Urinary bladder (tissue), 3 donors: ENCODE measurements at regions not wholly inside any gene's neighbourhood (a gene's known extent, or its start where the extent isn't known, plus 50 kb on each side); places are given as distances from the start of the nearest gene placed in this dataset.

Experiments
- DNase-seq: peaks from one replicate; pipeline ENCODE4 v3.0.0-alpha.2; 2015; ENCODE audit errors: extremely low spot score
- H3K27ac ChIP-seq: one replicate; pipeline ENCODE4 v1.5.1; 2013; ENCODE audit warnings: low read depth, mild to moderate bottlenecking, moderate library complexity
- H3K36me3 ChIP-seq: one replicate; pipeline ENCODE4 v1.6.1; 2013; ENCODE audit warnings: mild to moderate bottlenecking, moderate library complexity; ENCODE audit not compliant: insufficient read depth
- H3K4me1 ChIP-seq: one replicate; pipeline ENCODE4 v1.6.1; 2013; ENCODE audit warnings: mild to moderate bottlenecking, moderate library complexity; ENCODE audit not compliant: insufficient read depth
- H3K4me3 ChIP-seq: one replicate; pipeline ENCODE4 v1.5.1; 2013; ENCODE audit warnings: low read depth, low read length
- WGBS: extraction: QIAGEN DNeasy Blood & Tissue Kit; methylation state at CpG from one replicate; pipeline ENCODE4 v1.1.7; 2013; 5-methylcytosine and 5-hydroxymethylcytosine counted together
- donor health status: healthy with polysubstance abuse.
- donor health status: healthy.

GRCh38 chr20:39453890-39454289, 491.7 kb downstream of the DHX35 start:
- DNase-seq, result no peak
- H3K4me3 ChIP-seq, result no peak overlapping the region
- H3K4me1 ChIP-seq, result no peaks in the 10 kb centered on the region
- H3K27ac ChIP-seq, result no peak overlapping the region
- no peaks in the 10 kb centered on the region for H3K36me3 ChIP-seq
- 63% methylated on average over 6 of the region's 6 CpGs for WGBS

GRCh38 chr20:39452583-39453340, 490.6 kb downstream of the DHX35 start:
- no peak for DNase-seq
- no peak overlapping the region for H3K4me3 ChIP-seq
- 64% methylated on average over 8 of the region's 8 CpGs for WGBS

DNA sequence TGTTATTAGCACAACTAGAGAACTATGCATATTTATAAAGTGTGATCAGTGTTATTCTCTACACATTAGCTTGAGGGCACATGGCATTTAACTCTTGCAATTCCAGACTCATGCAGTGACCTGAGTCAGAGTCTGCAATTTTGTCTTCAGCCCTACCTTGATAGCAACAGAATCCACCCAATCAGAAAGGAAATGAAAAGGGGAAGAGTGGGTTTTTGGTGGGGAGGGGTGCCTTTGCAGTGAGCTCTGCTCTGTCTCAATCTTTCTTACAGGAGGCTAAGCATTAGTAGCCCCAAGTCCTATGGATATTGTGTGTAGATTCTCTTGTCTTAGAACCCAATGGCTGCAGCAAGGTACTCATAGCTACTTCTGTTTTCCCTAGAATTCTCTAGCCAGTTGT, 489.2 kb downstream of the DHX35 start:
- no peak overlapping the region for H3K27ac ChIP-seq
- no peaks in the 10 kb centered on the region for H3K36me3 ChIP-seq
- no peak for DNase-seq
- H3K4me1 ChIP-seq, result no peaks in the 10 kb centered on the region
- no peak overlapping the region for H3K4me3 ChIP-seq

More at GRCh38 chr20:39452583-39453340, 490.6 kb downstream of the DHX35 start:
- no peak overlapping the region for H3K27ac ChIP-seq
- no peaks in the 10 kb centered on the region for H3K36me3 ChIP-seq
- no peaks in the 10 kb centered on the region for H3K4me1 ChIP-seq

DNA sequence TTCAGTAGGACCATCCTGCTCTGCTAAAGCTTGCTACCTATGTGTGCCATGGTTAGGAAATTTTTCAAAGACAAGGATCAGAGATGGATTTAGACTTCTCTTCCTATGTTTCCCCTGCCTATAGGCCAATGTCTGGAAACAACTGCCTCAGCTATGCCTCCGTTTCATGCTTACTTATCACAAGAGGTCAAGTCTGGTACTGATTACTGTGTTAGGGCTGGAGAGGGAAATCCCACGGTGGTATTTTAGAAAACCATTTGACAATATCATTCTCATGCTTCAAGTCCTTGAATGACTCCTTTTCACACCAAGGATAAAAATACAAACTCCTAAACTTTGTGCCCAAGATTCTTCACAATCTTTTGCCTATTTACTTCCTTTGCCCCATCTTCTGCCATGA, 484.3 kb downstream of the DHX35 start:
- WGBS, result 45% methylated on average over 2 of the region's 2 CpGs
- Histone ChIP-seq H3K36me3 (no peaks in the 10 kb centered on the region), H3K4me1 (no peaks in the 10 kb centered on the region), H3K27ac (no peak overlapping the region), H3K4me3 (no peak overlapping the region)
- no peak for DNase-seq

- H3K4me3 ChIP-seq, result no peak overlapping the region
- no peak overlapping the region for H3K27ac ChIP-seq
- DNase-seq, result no peak
- WGBS, result 85% methylated on average over 1 of the region's 1 CpG
- no peaks in the 10 kb centered on the region for H3K36me3 ChIP-seq
- H3K4me1 ChIP-seq, result no peaks in the 10 kb centered on the region
These were observed 483.0 kb downstream of the DHX35 start for GRCh38 chr20:39445095-39445494.

DNA sequence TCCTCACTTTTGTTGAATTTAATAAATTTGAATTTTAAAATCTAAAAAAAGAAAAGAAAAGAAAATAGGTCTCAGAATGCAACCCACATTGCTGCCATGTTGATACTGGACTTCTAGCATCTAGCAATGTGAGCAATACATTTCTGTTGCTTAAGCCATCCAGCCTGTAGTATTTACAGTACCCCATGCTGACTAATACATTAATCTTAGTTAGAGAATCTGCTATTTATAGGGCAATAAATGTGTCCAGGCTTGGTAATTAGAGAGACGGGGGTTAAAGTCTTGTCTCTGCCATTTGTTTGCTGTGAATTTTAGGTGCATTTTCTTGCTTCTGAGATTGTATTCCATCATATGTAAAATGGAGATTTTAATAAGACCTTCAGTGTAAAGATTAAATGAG, 471.3 kb downstream of the DHX35 start:
- Histone ChIP-seq H3K4me3 (no peak overlapping the region), H3K36me3 (no peaks in the 10 kb centered on the region), H3K27ac (no peak overlapping the region), H3K4me1 (no peaks in the 10 kb centered on the region)
- 56% methylated on average over 1 of the region's 1 CpG for WGBS
- no peak for DNase-seq

GRCh38 chr20:39431091-39431880, 469.1 kb downstream of the DHX35 start:
- H3K27ac ChIP-seq, result no peak overlapping the region
- DNase-seq, result no peak
- no peak overlapping the region for H3K4me3 ChIP-seq
- no peaks in the 10 kb centered on the region for H3K4me1 ChIP-seq
- WGBS, result 41% methylated on average over 4 of the region's 4 CpGs
- no peaks in the 10 kb centered on the region for H3K36me3 ChIP-seq

DNA sequence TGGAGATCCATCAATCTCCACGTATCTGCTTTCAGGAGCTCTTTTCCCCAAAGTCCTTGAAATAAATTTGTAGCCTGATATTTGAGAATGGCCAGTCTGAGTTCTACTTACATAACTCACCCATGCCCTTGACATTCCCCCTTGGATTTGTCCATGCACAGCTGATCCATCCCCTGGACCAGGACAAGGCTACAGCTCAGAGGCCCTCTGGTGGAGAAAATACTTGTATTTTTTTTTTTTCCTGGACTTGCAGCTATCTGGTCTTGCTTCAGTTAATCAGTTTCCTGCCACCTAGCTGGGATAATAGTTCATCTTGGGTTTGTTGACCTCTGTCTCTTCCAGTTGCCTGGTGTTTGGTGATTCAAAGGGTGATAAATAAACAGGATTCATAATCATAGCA, 467.6 kb downstream of the DHX35 start:
- DNase-seq, result no peak
- Histone ChIP-seq H3K4me1 (no peaks in the 10 kb centered on the region), H3K36me3 (no peaks in the 10 kb centered on the region), H3K27ac (no peak overlapping the region), H3K4me3 (no peak overlapping the region)
- 68% methylated on average over 1 of the region's 1 CpG for WGBS

GRCh38 chr20:39424962-39425678, 463.0 kb downstream of the DHX35 start:
- Histone ChIP-seq H3K4me3 (no peak overlapping the region), H3K36me3 (no peaks in the 10 kb centered on the region), H3K27ac (no peak overlapping the region), H3K4me1 (no peaks in the 10 kb centered on the region)
- DNase-seq, result no peak
- 76% methylated on average over 5 of the region's 5 CpGs for WGBS

DNA sequence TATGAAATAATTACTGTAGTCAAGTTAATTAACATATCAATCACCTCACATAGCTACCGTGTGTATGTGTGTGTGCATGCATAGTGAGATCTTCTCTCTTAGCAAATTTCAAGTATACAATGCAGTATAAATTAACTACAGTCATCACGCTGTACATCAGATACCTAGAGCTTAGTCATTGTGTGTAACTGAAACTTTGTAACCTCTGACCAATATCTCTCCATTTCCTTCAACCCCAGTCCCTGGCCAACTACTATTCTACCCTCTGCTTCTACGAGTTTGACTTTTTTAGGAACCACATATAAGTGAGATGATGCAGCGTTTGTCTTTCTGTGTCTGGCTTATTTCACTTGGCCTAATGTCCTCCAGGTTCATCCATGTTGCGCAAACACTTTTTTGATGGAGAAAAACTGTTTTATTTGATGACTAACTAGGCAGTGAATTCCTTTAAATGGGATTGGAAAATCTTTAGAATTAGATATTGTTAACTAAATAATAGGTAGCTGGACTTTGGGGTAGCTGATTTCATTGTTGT, 459.5 kb downstream of the DHX35 start:
- Histone ChIP-seq H3K4me3 (no peak overlapping the region), H3K4me1 (no peaks in the 10 kb centered on the region), H3K27ac (no peak overlapping the region), H3K36me3 (no peaks in the 10 kb centered on the region)
- 82% methylated on average over 5 of the region's 5 CpGs for WGBS
- no peak for DNase-seq

DNA sequence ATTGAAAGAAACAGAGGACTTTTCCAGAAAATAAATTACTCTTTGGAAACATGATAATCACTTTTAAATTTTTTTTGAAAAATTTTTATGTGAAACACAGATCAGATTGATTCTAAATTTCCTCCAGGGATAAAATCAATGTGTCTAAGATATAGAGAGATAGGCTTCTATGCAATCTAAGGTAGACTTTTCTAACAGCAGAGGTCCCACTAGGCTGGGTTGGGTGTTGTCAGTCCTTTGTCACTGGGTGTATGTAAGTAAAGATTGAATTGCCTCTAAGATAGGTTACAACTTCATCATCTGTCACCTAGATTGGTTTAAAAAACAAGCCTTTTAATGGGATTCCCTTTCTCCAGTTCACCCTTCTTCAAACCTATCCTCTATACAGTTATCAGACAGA, 449.9 kb downstream of the DHX35 start:
- no peak overlapping the region for H3K4me3 ChIP-seq
- no peaks in the 10 kb centered on the region for H3K36me3 ChIP-seq
- no peaks in the 10 kb centered on the region for H3K4me1 ChIP-seq
- H3K27ac ChIP-seq, result no peak overlapping the region
- DNase-seq, result no peak

GRCh38 chr20:39399463-39399862, 437.3 kb downstream of the DHX35 start:
- Histone ChIP-seq H3K27ac (no peak overlapping the region), H3K4me3 (no peak overlapping the region), H3K36me3 (no peaks in the 10 kb centered on the region), H3K4me1 (no peaks in the 10 kb centered on the region)
- no peak for DNase-seq

DNA sequence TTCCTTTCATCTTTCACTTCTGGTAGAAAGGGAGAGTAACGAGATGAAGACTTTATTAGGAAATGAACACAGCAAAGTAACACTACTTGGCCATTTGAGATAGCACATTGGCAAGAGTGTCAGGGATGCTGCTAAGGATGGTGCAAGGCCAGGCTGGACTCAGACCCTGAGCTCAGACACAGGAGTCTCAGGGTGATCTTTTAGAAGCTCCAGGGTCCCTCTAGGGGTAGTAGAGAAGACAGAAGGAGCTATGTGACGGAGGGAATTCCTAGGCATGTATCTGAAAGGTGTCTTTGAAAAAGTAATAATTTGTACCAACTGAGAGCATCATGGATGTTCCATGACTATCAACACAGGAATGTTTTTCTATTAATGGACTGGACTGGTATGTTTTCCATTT, 436.5 kb downstream of the DHX35 start:
- H3K4me3 ChIP-seq, result no peak overlapping the region
- H3K36me3 ChIP-seq, result no peaks in the 10 kb centered on the region
- H3K27ac ChIP-seq, result no peak overlapping the region
- WGBS, result 82% methylated on average over 2 of the region's 2 CpGs
- no peaks in the 10 kb centered on the region for H3K4me1 ChIP-seq
- no peak for DNase-seq

DNA sequence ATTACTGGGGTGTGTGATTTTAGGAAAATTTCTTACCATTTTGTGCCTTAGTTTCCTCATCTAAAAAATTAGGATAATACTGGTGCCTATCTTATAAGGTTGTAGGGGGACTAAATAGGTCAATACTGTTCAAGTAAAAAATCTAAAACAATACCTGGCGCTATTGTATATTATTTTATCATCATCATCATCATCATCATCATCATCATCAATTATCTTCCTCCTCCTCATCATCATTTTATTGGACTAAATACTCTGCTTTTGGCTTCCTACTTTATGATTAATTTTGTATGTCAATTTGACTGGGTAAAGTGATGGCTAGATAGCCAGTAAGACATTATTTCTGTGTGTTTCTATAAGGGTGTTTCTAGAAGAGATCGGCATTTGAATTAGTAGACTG, 435.5 kb downstream of the DHX35 start:
- Histone ChIP-seq H3K4me1 (no peaks in the 10 kb centered on the region), H3K27ac (no peak overlapping the region), H3K36me3 (no peaks in the 10 kb centered on the region), H3K4me3 (no peak overlapping the region)
- DNase-seq, result no peak
- WGBS, result 96% methylated on average over 2 of the region's 2 CpGs
